Stimulated activated CD8-positive, alpha-beta memory T cell treated with anti-CD3 and anti-CD28 coated beads, Interleukin-4, amount 100 ng/mL, for 1 hour (primary cell): ENCODE measurements at regions not wholly inside any gene's neighbourhood (a gene's known extent, or its start where the extent isn't known, plus 50 kb on each side); places are given as distances from the start of the nearest gene placed in this dataset.
"Not testable (repeated sequence)": the region's sequence is repeated elsewhere in the genome, so short reads cannot be mapped to it uniquely, and the experiment has no call there.

Source experiments
- DNase-seq, 2 donors: peaks; one replicate each; pipeline ENCODE4 v3.0.0-alpha.2; 2020; ENCODE audit warnings: low read depth in 2 of 2, low spot score in 1 of 2

- no peak for DNase-seq
Observed at GRCh38 chr9:71632776-71633175, 135.5 kb downstream of the CEMIP2 start.

GRCh38 chr9:71630377-71630995 is 137.8 kb downstream of the CEMIP2 start:
- no peak for DNase-seq

GRCh38 chr9:71629578-71630215 is 138.6 kb downstream of the CEMIP2 start:
- DNase-seq: no peak

- DNase-seq: no peak
Observed at GRCh38 chr9:71628247-71628646, 140.1 kb downstream of the CEMIP2 start.

GRCh38 chr9:71627537-71627936 is 140.8 kb downstream of the CEMIP2 start:
- DNase-seq: no peak

- DNase-seq: no peak
Observed at GRCh38 chr9:71626395-71626794, 141.9 kb downstream of the CEMIP2 start.

- DNase-seq: no peak
Observed at GRCh38 chr9:71624728-71625127, 143.6 kb downstream of the CEMIP2 start.

GRCh38 chr9:71620746-71621145 is 147.6 kb downstream of the CEMIP2 start:
- no peak for DNase-seq

GRCh38 chr9:71620331-71620730 is 148.0 kb downstream of the CEMIP2 start:
- DNase-seq: no peak

- no peak for DNase-seq
Observed at GRCh38 chr9:71619926-71620325, 148.4 kb downstream of the CEMIP2 start.

GRCh38 chr9:71614409-71615010 is 153.8 kb downstream of the CEMIP2 start:
- no peak for DNase-seq

- DNase-seq: no peak
Observed at GRCh38 chr9:71612889-71613288, 155.4 kb downstream of the CEMIP2 start.

GRCh38 chr9:71609448-71609830 is 158.9 kb downstream of the CEMIP2 start:
- no peak for DNase-seq

GRCh38 chr9:71608825-71609447 is 159.4 kb downstream of the CEMIP2 start:
- DNase-seq: no peak

GRCh38 chr9:71608021-71608420 is 160.3 kb downstream of the CEMIP2 start:
- DNase-seq: no peak

- no peak for DNase-seq
Observed at GRCh38 chr9:71607461-71607881, 160.8 kb downstream of the CEMIP2 start.

GRCh38 chr9:71604197-71605063 is 163.9 kb downstream of the CEMIP2 start:
- DNase-seq: peak; percentile 68

- DNase-seq: no peak
Observed at GRCh38 chr9:71602652-71603051, 165.7 kb downstream of the CEMIP2 start.

GRCh38 chr9:71595762-71596161 is 172.6 kb downstream of the CEMIP2 start:
- not testable (repeated sequence) for DNase-seq

GRCh38 chr9:71594541-71594940 is 173.8 kb downstream of the CEMIP2 start:
- DNase-seq: no peak

GRCh38 chr9:71592400-71592799 is 175.9 kb downstream of the CEMIP2 start:
- DNase-seq: no peak
